A673 (cell line): ENCODE measurements at regions not wholly inside any gene's neighbourhood (a gene's known extent, or its start where the extent isn't known, plus 50 kb on each side); places are given as distances from the start of the nearest gene placed in this dataset.

Experiments used
- EZH2 ChIP-seq: fragments of 200-600 bp; sonication (generic); IDR thresholded peaks from 2 replicates; pipeline ENCODE4 v1.6.1; 2017; ENCODE audit warnings: borderline replicate concordance, low read depth, mild to moderate bottlenecking, mixed read lengths, antibody characterized with exemption, low read length; ENCODE audit not compliant: poor library complexity, severe bottlenecking
- TF ChIP-seq, protein P1 (sequence below): fragments of 300-800, 200-600 bp; sonication (generic); conservative IDR thresholded peaks from 2 replicates; pipeline ENCODE4 v1.5.1; 2017; ENCODE audit warnings: low read depth, mild to moderate bottlenecking, antibody characterized with exemption, low read length, moderate library complexity, mixed read lengths

DNA sequence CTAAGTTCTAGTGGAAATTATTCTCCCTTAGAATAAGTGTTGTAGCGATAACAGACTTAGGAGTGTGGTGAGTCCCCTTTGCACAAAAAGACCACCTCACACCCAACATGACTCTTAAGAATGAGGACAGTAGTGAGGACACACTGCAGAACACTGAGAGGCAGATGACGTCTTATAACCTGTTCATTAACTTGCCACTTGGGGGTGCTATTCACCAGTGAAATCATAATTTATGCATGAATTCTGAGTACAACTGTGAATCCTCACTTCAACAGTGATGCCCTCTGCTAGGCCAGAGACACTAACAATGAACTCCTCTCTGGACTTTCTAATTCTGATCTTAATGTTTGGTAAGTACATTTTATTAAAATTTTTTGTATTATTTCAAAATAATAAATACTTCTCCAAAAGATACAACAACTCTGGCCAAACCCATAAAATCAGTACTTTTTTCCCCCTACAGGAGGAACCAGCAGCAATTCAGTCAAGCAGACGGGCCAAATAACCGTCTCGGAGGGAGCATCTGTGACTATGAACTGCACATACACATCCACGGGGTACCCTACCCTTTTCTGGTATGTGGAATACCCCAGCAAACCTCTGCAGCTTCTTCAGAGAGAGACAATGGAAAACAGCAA, 274.7 kb downstream of the DAD1 start:
- TF ChIP-seq, protein P1, sequence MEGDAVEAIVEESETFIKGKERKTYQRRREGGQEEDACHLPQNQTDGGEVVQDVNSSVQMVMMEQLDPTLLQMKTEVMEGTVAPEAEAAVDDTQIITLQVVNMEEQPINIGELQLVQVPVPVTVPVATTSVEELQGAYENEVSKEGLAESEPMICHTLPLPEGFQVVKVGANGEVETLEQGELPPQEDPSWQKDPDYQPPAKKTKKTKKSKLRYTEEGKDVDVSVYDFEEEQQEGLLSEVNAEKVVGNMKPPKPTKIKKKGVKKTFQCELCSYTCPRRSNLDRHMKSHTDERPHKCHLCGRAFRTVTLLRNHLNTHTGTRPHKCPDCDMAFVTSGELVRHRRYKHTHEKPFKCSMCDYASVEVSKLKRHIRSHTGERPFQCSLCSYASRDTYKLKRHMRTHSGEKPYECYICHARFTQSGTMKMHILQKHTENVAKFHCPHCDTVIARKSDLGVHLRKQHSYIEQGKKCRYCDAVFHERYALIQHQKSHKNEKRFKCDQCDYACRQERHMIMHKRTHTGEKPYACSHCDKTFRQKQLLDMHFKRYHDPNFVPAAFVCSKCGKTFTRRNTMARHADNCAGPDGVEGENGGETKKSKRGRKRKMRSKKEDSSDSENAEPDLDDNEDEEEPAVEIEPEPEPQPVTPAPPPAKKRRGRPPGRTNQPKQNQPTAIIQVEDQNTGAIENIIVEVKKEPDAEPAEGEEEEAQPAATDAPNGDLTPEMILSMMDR: peak; percentile 84
- TF ChIP-seq EZH2: no peak
